ENCODE measurements at regions not wholly inside any gene's neighbourhood (a gene's known extent, or its start where the extent isn't known, plus 50 kb on each side); places are given as distances from the start of the nearest gene placed in this dataset.

DNA sequence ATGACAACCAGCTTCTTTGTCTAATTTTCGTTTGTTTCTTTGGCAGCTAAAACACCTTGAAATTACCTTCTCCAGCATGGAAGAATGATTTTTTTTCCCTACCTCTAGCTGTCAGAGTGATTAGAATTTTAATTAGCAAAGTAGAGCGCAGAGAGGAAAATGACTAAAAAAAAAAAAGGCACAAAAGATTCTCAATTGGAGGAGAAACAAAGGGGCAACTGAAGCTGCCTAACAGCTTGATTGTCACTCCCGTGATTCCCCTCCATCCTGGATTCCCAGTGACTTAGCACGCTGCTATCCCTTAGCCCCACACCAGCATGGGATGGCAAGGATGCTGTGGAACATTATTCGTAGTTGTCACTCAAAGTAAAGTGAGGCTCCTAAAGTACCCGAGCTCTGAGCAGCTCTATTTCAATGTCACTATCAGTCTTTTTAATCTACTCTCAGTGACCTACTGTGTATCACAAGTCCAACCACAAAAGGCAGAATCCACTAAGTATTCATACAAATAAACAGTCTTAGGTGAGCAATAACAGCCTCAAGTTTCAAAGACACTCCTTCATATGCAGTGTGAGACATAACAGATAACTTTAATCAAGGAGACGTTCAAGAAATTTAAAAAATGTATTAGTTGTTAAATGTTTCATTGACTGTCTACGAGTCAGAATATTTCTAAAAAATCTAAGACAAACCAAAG lies 710.0 kb upstream of the GRAMD2B start:
- DNase-seq (ENCODE audit: low read depth, low spot score), result no peak
- in situ Hi-C loops (cut with HindIII; ENCODE audit: low pct_unique_long_range_greater_than_20kb, low sequenced_read_pairs), result no loop called here

DNA sequence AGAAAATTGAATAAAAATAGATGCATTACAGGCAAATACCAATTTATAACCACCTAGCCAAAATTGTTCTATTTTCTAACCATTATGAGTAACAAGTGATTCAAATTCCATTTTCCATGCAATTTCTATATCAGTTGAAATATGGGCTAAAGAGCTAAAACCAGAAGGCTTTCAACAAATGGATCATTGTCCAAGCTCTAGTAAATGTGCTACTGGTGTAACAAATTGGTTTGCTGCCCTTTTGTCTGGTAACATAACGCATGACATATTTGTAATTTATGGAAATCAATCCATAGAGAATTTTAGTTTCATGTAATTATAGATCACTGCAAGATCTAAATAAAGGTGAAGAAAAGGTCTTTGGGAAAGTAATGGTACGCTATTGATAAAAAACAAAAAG lies 708.0 kb upstream of the GRAMD2B start:
- DNase-seq (ENCODE audit: low read depth, low spot score), result no peak
- in situ Hi-C loops (cut with HindIII; ENCODE audit: low pct_unique_long_range_greater_than_20kb, low sequenced_read_pairs), result no loop called here

DNA sequence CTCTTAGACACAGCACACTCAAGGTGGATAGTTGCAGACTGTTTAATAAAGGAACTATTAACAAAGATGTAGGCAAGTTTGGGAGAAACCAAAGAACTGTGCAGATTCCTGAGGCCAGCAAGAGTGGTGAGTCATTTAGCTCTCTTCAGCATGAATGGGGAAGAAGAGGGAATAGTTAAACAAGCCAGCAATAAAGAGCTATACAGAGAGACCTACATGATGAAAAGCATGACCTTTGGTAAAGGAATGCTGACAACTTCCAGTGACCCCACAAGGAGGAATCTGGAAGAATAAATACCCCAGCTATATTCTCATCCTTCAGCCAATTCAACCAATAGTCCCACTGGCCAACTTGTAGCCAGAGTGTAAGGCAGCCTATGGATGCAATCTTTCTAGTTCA lies 706.0 kb upstream of the GRAMD2B start:
- in situ Hi-C loops (cut with HindIII; ENCODE audit: low pct_unique_long_range_greater_than_20kb, low sequenced_read_pairs), result no loop called here

DNA sequence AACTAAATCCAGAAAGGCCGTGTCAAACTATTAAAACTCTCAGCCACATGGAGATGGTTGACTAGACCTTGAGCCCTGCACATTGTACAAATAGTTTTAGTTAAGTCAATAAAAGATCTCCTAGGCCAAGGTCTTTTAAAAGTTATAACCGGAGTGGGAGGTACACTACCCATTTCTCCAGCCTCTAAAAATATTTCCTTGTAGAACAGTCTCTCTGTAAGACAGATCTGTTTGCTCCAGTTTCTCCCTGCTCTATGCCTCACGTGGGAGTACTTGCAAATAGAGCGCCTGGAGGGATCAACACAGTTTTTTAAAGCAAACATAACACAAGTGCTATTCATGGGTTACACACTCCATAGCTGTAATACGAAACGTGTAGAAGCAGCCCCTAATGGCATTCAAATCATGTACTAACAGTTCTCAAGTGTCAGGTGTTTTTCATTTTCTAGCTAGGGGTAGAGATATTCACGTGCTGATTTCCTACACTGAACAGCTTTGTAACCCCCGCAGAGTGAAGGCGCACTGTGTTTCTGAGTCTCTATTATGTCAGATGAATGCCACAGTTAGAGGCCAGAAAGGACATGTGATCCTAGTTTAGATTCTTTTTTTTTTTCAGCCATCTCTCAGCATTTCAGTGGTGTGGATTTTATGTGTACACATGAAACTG lies 703.4 kb upstream of the GRAMD2B start:
- DNase-seq (ENCODE audit: low read depth, low spot score), result peak; percentile 95
- in situ Hi-C loops (cut with HindIII; ENCODE audit: low pct_unique_long_range_greater_than_20kb, low sequenced_read_pairs), result no loop called here

More for the DNA sequence above, 706.0 kb upstream of the GRAMD2B start:
- peak; percentile 77 for DNase-seq (ENCODE audit: low read depth, low spot score)

DNA sequence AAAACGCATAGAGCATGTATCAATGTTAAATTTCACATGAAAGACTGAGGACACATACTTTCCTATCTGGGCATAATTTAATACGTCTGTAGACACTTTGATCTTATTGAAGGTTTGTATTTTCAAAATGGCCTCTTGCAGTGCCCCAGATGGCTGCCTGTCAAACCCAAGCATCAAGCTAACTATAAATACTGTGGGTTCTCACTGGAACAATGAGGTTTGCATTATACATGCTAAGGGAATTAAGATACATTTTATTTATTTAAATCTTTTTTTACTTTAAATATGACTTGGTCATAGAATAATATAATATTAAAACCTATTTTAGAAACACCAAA lies 702.9 kb upstream of the GRAMD2B start:
- in situ Hi-C loops (cut with HindIII; ENCODE audit: low pct_unique_long_range_greater_than_20kb, low sequenced_read_pairs), result no loop called here
- no peak for DNase-seq (ENCODE audit: low read depth, low spot score)

DNA sequence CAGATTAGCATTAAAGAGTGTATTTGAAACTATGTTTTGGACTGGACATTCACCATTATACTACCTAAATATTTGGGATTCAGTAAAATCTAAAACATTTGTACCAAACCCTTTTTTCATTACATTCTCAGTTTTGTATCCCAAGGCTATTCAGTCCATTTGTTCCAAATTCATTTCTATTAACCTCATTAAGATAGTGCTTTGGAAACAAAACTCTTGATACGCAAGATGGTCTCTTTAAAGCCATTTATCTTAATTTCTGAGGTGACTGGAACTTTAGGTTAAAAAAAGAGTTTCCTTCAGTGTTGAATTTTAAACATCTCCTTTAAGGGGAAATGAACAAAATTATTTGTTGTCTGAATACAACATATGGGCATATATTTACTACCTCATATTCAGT lies 702.5 kb upstream of the GRAMD2B start:
- in situ Hi-C loops (cut with HindIII; ENCODE audit: low pct_unique_long_range_greater_than_20kb, low sequenced_read_pairs), result no loop called here
- DNase-seq (ENCODE audit: low read depth, low spot score), result no peak

DNA sequence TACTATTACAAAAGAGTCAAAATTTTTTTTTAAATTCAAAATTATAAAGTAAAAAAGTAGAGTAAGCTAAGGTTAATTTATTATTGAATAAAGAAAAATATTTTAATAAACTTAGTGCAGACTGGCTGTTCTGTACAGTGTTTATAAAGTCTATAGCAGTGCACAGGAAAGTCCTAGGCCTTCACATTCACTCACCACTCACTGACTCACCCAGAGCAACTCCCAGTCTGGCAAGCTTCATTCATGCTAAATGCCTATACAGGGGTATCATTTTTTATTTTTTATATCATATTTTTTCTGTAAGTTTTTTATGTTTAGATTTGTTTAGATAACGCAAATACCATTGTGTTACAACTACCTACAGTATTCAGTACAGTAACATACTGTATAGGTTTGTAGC lies 700.7 kb upstream of the GRAMD2B start:
- no peak for DNase-seq (ENCODE audit: low read depth, low spot score)
- in situ Hi-C loops (cut with HindIII; ENCODE audit: low pct_unique_long_range_greater_than_20kb, low sequenced_read_pairs), result no loop called here

DNA sequence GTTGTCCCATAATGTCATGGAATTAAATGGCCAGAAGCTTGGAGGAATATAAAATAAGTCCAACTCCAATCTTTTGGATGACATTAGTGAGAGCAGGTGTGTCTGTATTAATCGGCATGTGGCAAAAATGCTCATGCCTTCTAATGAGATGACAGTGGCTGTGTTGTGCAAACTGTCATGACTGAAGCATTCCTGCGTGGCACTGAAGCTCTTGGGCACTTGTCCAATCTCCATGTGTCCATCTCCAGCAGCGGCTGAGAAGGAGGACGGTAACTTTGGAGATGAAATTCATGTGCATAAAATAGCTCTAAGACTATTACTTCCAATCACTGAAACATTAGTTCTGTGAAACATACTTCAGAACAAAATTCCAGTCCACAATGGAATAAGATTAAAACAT lies 697.5 kb upstream of the GRAMD2B start:
- no peak for DNase-seq (ENCODE audit: low read depth, low spot score)
- in situ Hi-C loops (cut with HindIII; ENCODE audit: low pct_unique_long_range_greater_than_20kb, low sequenced_read_pairs), result no loop called here

DNA sequence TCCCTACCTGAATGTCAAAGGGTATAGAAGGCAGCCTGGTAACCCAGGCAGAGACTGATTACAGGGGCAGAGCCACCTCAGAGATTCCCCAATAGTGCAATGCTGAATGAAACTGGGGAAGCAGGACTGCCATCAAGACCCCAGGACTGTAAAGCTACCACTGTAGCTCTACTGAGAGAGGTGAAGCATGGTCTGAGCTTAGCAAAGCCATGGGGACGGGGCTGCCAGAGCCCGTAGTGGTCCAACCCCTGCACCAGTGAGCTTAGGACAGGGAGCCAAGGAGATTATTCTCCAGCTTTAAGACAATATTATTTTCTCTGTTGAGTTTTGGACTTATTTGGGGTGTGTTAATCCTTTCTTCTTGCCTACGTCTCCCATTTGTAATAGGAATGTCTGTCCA lies 679.3 kb upstream of the GRAMD2B start:
- DNase-seq (ENCODE audit: low read depth, low spot score), result no peak
- in situ Hi-C loops (cut with HindIII; ENCODE audit: low pct_unique_long_range_greater_than_20kb, low sequenced_read_pairs), result no loop called here

DNA sequence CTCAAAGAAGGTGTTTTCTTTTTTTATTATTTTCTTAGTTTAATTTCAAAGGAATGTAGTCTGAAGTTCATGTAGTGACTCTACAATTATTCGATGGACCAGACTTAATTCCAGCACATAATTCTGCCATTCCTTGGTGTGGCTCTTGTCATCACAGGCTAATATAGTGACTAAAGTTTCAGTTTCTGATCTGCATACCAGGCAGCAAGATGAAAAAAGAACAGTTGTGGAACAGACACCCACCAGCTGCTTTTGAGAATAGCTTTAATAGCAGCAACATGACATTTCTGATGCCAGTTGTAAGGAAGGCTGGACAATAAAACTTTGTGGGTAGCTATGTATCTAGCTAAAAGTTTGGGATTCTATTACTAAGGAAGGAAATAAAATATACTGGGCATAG lies 676.3 kb upstream of the GRAMD2B start:
- DNase-seq (ENCODE audit: low read depth, low spot score), result no peak
- in situ Hi-C loops (cut with HindIII; ENCODE audit: low pct_unique_long_range_greater_than_20kb, low sequenced_read_pairs), result no loop called here

DNA sequence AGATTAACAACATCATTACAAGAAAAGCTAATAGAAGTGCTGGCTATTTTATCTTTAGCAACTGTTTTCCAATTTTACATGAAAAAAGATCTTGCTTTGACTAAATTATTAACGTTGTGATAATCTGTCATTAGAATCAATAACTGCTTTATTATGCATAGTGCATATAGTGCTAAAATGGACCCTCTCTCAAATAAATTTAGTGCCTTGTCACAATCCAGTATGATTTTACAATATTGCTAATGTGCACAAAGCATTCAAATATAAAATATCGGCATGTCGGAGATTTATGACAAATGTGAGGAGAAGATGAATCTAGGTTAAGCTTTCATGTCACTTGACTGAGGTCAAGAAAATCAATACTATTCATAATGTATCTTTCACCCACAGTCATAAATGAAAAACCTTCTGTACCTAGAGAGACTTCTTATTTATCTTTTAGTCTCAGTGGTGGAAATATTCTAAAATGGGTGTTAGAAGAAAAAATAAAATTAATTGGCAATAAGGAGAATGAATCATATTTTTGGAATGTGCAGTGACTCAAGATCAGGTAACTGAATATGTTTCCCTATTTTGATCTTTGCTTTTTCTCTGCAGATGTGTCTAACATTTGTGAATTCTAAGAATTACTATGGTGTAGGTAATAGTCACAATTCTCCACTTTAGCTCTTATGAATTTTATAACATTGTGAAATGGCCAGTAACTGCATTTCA lies 672.9 kb upstream of the GRAMD2B start:
- DNase-seq (ENCODE audit: low read depth, low spot score), result no peak

DNA sequence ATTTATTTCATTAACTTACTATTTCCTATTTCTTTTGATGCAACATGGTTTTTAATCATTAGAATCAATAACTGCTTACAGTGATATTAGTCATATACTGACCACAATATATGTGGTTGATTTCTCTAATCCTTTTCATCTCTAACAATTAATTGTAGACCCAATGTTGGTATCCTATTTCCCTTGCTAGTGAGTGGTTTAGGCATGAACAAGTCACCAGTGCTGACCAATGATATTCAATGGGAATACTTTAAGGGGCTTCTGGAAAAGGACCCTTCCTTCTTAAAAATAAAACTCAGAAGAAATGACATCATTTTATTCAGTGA lies 672.4 kb upstream of the GRAMD2B start:
- in situ Hi-C loops (cut with HindIII; ENCODE audit: low pct_unique_long_range_greater_than_20kb, low sequenced_read_pairs), result no loop called here
- DNase-seq (ENCODE audit: low read depth, low spot score), result no peak

More for the DNA sequence above, 672.9 kb upstream of the GRAMD2B start:
- in situ Hi-C loops (cut with HindIII; ENCODE audit: low pct_unique_long_range_greater_than_20kb, low sequenced_read_pairs), result no loop called here

DNA sequence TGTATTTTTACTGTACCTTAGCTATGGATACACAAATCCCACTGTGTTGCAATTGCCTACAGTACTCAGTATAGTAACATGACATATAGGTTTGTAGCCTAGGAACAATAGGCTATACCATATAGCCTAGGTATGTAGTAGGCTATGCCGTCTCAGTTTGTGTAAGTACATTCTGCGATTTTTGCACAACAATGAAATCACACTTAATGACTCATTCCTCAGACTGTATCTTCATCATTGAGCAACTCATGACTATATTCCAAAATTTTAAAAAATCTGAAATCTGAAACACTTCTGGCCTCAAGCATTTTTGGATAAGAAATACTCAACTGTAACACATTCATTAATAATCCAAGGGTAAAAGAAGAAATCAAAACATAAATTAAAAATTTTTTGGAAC lies 666.8 kb upstream of the GRAMD2B start:
- DNase-seq (ENCODE audit: low read depth, low spot score), result no peak
- in situ Hi-C loops (cut with HindIII; ENCODE audit: low pct_unique_long_range_greater_than_20kb, low sequenced_read_pairs), result no loop called here

DNA sequence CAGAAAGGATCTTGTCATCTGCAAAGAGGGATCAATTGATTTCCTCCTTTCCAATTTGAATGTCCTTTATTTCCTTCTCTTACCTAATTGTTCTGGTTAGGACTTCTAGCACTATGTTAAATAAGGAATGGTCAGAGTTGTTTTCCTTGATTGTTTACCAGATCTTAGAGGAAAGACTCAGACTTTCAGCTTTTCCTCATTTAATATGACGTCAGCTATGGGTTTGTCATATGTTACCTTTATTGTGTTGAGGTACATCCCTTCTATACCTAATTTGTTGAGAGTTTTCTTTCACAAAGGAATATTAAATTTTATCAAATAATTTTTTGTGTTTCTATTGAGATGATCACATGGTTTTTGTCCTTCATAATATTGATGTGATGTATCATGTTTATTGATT lies 656.5 kb upstream of the GRAMD2B start:
- no peak for DNase-seq (ENCODE audit: low read depth, low spot score)
- in situ Hi-C loops (cut with HindIII; ENCODE audit: low pct_unique_long_range_greater_than_20kb, low sequenced_read_pairs), result no loop called here

DNA sequence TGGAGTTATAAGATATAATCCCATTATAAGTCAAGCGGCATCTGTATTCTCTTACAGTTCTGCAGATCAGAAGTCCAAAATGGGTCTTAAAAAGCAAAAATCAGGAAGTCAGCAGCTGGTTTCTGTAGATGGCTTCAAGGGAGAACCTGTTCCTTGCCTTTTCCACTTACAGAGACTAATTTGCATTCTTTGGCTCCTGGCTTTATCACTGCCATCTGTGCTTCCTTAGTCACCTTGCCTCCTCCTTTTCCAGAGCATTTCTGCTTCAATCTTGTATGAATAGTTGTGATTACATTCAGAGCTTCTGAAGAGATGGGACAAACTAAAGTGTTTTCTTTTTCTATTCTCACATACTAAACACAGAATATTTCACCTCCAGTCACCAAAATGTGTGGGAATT lies 647.3 kb upstream of the GRAMD2B start:
- no peak for DNase-seq (ENCODE audit: low read depth, low spot score)
- in situ Hi-C loops (cut with HindIII; ENCODE audit: low pct_unique_long_range_greater_than_20kb, low sequenced_read_pairs), result no loop called here

DNA sequence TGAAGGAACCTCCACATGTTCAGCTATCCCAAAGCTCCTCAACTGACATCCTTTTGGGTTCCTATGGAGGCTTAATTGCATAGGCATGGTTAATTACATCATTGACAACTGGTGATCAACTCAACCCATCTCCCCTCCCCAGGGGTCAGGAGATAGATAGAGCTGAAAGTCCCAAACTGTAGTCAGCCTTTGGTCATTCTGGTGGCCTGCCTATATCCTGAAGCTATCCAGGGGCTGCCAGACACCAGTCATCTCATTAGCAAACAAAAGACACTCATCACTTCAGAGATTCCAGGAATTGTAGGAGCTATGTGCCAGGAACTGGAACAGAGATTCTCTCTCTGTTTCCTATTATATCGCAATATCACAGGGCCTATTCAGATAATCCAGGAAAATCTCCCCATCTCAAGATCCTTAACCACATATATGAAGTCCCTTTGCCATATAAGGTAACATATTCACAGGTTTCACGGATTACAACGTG lies 646.5 kb upstream of the GRAMD2B start:
- no peak for DNase-seq (ENCODE audit: low read depth, low spot score)
- in situ Hi-C loops (cut with HindIII; ENCODE audit: low pct_unique_long_range_greater_than_20kb, low sequenced_read_pairs), result no loop called here

DNA sequence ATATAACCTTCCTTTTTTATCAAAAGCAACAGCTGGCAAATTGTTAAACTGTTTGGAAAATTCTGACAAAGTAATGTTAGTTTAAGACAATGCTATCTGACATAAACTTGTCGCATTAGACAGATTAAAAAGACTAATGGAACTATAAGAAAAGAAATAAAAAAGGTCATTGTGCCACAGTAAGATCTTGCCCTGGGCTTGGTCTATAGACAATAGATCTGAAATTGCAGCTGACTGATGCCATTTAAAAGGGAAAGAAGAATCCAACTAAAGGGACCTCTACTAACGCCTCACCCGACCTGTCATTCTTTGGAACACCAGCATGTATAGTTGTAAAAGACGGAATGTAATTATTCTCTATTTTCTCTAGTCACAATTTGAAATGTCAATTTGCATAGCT lies 644.4 kb upstream of the GRAMD2B start:
- in situ Hi-C loops (cut with HindIII; ENCODE audit: low pct_unique_long_range_greater_than_20kb, low sequenced_read_pairs), result no loop called here
- no peak for DNase-seq (ENCODE audit: low read depth, low spot score)

DNA sequence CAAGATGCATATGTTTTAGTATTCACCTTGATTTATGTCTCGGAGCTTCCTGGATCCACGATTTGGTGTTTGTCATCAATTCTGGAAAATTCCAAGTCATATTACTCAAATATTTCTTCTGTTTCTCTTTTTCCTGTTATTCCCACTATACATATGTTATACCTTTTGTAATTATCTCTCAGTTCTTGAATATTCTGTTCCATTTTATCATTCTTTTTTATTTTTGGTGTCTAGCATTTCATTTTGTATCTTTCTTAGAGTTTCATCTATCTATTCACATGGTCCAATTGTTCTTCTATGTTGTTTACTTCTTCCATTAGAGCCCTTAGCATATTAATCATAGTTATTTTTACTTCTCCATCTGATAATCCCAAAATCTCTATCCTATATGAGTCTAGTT lies 637.8 kb upstream of the GRAMD2B start:
- in situ Hi-C loops (cut with HindIII; ENCODE audit: low pct_unique_long_range_greater_than_20kb, low sequenced_read_pairs), result no loop called here
- no peak for DNase-seq (ENCODE audit: low read depth, low spot score)

DNA sequence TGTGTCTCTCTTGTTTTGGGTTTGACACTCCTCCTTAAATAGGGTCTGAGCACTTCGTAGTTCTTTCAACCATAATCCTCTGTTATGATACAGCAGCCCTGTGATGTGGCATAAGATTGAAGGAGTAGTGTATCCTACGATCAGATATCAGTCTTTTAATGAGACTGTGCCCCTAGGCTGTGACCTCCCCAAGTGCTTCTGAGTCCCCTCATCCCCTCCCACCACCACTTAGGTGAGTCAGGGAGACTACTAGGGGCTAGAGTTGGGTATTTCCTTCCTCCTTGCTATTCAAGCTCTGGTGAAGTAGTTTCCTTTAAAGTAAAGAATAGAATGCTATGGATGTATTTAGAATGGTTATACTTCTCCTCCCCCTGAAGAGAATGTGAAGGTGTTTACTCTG lies 637.2 kb upstream of the GRAMD2B start:
- in situ Hi-C loops (cut with HindIII; ENCODE audit: low pct_unique_long_range_greater_than_20kb, low sequenced_read_pairs), result no loop called here
- DNase-seq (ENCODE audit: low read depth, low spot score), result no peak
